ENCODE measurements at regions not wholly inside any gene's neighbourhood (a gene's known extent, or its start where the extent isn't known, plus 50 kb on each side); places are given as distances from the start of the nearest gene placed in this dataset.

- TF ChIP-seq POLR2A (IDR thresholded peaks at IDR 0.05; ENCODE audit: extremely low read depth, insufficient read length), result no peak
- TF ChIP-seq, protein P1, sequence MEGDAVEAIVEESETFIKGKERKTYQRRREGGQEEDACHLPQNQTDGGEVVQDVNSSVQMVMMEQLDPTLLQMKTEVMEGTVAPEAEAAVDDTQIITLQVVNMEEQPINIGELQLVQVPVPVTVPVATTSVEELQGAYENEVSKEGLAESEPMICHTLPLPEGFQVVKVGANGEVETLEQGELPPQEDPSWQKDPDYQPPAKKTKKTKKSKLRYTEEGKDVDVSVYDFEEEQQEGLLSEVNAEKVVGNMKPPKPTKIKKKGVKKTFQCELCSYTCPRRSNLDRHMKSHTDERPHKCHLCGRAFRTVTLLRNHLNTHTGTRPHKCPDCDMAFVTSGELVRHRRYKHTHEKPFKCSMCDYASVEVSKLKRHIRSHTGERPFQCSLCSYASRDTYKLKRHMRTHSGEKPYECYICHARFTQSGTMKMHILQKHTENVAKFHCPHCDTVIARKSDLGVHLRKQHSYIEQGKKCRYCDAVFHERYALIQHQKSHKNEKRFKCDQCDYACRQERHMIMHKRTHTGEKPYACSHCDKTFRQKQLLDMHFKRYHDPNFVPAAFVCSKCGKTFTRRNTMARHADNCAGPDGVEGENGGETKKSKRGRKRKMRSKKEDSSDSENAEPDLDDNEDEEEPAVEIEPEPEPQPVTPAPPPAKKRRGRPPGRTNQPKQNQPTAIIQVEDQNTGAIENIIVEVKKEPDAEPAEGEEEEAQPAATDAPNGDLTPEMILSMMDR (IDR thresholded peaks at IDR 0.05; ENCODE audit: low read depth, low read length), result no peak
These were observed 639.3 kb upstream of the STEAP1 start for GRCh38 chr7:89514970-89515369.
